Stimulated activated CD4-positive, alpha-beta T cell treated with anti-CD3 and anti-CD28 coated beads, Interleukin-1b, Interleukin-23, amount 100 ng/mL, for 24 hours (primary cell): ENCODE measurements at regions not wholly inside any gene's neighbourhood (a gene's known extent, or its start where the extent isn't known, plus 50 kb on each side); places are given as distances from the start of the nearest gene placed in this dataset.

Source experiments
- DNase-seq, 4 experiments: peaks; one replicate each; pipeline ENCODE4 v3.0.0-alpha.2; 2020; ENCODE audit warnings: low read depth in 4 of 4, low spot score in 1 of 4

- no peak for DNase-seq
Observed at GRCh38 chr2:111219285-111219684, 98.6 kb downstream of the BCL2L11 start.

DNA sequence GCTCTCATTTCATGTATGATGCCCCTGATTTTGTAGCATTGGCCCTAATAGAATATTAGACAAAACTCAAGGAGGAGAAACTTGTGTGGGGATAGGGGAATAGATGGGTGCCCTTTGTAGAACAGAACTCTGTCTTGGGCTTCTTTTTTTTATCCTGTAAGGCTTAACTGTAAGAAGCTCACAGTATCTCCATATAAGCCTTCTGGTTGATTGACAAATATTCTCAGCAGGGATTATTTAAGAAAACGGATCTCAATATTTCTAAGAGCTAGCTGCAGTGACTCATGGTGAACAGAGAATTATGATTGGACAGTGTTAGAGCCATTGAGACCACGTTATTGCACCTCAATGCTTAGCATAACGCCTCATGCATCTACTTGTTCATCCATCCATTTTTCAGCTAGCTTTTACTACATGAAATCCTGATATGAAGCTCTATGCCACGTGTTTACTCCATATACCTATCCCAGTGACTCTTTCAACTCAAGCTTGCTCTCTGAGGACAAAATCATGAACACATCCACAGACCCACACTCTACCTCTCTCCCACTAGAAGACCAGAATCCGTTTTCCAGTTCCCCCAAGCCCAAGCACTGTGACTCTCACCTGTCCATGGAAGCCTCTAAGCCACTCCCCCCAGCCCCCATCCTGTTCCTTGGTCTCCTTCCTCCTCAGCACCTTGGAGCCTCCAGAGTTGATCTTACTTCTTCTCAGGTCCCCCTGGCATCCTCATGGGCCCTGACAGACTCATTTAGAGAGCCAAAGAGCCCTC is 99.2 kb downstream of the BCL2L11 start:
- no peak for DNase-seq

DNA sequence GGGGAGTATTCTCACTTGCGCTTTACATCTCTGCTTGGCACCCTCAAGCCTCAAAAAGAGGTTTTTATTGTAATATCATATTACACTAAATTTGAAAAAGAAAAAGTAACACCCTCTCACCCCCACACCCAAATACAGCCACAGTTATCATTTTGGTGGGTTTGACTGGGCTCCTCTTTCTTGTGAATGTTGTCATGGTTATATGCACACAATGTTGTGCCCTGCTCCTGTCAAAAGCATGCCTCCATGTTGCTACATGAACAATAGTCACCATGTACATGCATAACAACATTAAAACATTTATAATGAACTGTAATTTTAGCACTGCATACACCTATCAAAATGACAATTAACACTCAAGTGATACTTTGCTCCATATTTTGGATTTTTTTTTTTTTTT is 100.2 kb downstream of the BCL2L11 start:
- DNase-seq = no peak

GRCh38 chr2:111221701-111222100 is 101.0 kb downstream of the BCL2L11 start:
- no peak for DNase-seq

- no peak for DNase-seq
Observed at GRCh38 chr2:111222204-111222866, 101.6 kb downstream of the BCL2L11 start.

DNA sequence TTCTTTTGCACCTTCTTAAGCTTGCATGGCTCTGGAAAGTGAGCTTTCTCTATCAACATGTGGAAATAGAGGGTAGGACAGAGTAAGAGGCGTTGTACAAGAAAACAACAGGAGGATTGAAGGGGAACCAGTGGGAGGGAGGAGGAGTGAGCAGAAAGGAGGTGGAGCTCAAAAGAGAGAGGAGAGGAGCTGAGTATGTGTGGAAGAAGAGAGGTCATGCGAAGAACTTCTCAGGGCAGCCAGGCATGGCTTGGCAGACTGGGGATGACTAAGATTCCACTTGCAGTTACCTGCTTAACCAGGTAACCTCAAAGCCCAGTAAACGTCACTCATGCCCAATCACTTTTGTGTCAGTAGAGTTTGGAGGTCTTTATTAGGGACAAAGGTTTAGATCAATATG is 105.1 kb downstream of the BCL2L11 start:
- no peak for DNase-seq

DNA sequence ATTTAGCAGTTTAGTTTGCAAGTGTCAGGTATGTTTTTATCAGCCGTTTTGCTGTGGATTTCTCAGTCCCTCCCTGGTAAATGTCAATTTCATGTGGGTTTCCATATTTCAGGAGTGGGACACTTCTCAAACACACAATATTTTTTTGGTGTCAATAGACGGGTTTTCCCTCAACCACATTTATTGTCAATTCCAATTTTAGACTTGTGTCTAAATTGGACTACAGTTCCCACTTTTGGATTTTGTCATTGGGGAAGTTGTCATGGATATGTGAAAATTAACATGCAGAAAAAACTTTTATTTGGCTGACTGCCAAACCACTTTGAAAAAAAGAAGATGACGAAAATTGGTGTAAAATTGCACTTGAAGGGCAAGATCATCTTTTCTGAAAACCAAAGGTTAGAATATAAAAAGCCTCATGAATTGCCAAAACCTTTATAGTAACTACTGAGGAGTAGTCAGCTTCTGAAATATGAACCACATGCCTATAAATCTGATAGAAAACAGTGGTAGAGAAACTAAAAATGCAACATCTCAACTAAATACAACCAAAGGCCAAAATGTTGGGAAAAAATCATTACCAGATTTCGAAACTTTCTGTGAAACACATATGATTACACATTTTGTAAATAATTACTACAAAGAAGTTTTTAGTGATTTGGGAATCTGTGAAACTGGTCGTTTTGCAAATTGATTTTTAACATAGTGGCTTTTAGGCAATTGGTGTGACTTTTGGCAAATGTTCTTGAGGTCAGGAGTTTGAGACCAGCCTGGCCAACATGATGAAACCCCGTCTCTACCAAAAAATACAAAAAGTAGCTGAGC is 106.4 kb downstream of the BCL2L11 start:
- DNase-seq = no peak

DNA sequence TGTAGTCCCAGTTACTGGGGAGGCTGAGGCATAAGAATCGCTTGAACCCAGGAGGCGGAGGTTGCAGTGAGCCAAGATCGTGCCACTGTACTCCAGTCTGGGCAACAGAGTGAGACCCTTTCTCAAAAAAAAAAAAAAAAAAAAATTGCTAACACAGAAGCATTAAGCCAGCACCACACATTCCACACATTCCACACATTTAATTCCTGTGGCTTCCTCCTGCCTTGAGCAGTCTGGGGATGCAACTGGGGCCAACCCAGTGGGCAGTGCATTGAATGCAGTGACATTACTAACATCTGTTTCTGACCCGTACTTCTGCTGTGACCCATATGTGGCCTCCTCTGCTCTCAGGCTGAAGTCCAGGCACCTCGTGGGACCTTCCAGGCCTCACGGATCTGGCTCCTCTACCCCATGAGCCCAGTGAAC is 107.0 kb downstream of the BCL2L11 start:
- DNase-seq = no peak

- DNase-seq = no peak
Observed at GRCh38 chr2:111231532-111232252, 111.0 kb downstream of the BCL2L11 start.

DNA sequence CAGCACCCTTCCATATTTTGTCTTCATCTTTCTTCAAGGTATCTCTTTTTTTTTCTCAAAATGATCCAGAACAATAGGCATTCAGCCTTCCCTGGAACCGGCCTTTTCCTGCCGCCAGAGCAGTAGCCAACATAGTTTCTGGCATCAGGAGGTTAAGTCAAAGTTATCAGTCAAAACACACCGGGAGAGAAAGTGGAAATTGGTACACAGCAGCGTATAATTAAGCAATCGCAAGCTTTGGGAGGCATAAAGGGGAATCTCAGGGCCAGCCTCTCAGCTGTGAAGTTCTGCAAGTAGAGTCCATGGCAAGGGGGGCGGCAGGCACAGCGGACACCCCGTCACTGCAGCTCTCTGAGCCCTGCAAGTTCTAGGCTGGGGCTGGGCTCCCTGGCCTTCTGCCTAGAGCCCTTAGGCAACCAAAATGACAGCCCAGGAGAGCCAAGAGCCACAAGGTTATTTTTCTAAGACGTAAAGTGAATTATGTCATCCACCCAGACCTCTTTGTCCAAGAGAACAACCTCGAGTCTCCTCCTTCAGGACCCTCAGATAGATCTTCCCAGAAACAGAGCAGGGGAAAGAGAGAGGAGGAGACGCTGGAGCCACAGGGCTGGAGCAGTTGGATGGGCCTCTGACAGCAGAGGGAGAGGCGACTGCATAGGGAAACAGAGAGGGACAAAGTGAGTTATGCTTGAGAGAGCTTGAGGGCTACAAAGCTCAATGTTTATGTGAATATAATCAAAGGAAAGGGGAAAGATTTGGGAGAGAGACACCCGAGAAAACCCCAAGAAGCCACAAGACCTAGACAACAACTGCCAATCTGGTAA is 114.7 kb downstream of the BCL2L11 start:
- DNase-seq = no peak

DNA sequence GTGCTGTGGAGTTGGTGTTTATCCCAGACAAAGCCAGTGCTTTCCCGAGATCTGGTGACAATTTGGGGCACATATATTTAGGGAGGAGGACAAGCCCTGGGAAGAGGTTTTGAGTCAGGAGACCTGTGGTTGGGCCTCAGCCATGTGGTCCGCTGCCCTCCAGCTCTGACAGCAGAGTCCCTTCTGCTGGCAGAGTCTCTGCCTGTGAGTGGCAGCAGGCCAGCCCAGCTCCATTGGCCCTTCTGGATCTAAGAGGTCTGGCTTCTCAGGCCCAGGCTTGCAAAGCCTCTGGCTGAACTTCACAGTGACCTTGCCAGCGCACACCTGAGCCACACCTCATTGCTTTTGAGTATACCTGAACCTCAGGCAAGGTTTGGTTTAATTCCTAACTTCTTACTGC is 115.3 kb downstream of the BCL2L11 start:
- no peak for DNase-seq

GRCh38 chr2:111238296-111238695 is 117.6 kb downstream of the BCL2L11 start:
- DNase-seq = no peak

DNA sequence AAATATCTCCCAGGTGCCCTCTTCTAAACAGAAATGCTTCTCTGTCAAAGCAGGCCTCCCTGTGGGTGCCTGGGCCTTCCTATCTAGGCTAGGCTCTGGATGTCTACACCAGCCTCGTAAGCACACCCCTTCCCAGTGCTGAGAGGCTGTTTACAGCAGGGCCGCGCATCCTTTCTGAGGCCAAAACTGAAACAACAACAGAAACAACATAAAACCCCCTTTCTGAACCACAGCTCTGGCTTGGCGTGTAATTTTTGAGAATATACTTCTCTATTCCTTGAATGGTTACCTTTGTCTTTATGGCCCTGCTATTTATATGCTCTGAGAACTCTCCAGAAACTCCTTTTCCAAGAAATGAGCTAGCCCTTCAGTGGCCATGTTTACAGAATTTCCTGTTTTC is 118.4 kb downstream of the BCL2L11 start:
- no peak for DNase-seq

DNA sequence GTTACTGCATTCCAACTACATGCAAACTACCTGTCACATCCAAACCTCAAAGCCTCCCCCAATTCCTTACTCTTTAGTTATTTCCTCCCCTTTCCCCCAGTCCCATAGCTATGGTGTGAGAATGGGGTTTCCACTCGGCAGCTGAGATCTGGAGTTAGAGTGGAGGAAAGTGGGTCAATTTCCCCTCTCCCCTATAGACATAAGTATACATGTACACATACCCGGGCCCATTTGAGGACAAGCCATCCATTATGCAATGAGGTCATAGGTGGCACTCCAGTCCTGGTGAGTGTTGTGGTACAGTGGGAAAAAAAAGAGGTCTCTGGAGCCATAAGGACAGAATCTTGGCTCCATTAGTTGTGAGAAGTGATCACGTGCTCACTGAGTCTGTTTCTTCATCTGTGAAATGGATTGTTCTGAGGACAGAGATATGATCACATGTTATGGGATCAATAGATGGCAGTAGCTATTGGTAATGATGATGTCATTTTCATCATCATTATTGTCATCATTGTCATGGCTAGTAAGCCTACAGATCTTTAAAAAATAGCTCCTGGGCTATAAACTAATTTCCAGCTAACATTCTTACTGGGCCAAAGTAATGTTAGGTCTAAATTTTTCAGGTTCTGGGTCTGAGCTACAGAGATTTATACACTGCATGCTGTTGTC is 119.0 kb downstream of the BCL2L11 start:
- no peak for DNase-seq

DNA sequence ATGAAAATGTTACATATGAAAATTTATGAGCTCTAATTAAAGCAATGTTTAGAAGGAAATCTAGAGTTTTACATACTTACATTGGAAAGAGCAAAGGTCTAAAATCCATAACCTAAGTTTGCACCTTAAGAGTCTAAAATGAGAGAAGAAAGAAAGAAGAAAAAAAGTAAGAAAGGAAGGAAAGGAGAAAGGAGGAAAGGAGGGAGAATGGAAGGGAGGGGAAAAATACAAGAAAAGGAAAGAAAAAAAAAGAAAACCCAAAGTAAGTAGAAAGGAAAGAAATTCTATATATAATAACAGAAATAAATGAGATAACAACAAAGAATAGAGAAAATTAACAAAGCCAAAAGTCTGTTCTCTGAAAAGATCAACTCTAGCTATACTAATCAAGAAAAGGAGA is 122.6 kb downstream of the BCL2L11 start:
- no peak for DNase-seq

- no peak for DNase-seq
Observed at GRCh38 chr2:111244864-111245263, 124.2 kb downstream of the BCL2L11 start.

DNA sequence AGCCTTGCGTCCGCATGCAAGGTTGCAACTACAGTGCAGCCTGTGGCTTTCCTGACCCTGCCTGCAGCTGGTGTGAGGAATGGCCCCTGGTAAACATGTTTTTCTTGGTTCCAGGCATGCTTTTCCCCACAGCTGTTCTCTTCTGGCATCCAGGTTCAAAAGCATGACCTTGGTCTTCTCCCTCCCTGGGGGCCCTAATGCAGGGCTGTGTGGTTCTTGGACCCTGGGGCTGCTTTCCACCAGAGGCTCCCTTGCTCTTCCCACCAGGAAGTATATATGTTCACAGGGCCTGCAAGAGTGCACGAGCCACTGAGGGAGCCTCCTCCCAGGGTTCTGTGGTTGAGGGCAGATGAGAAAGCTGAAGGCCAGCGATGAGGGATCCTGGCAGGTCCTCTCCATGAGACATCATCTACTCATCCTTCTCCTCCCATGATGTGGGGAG is 125.9 kb downstream of the BCL2L11 start:
- DNase-seq = no peak

DNA sequence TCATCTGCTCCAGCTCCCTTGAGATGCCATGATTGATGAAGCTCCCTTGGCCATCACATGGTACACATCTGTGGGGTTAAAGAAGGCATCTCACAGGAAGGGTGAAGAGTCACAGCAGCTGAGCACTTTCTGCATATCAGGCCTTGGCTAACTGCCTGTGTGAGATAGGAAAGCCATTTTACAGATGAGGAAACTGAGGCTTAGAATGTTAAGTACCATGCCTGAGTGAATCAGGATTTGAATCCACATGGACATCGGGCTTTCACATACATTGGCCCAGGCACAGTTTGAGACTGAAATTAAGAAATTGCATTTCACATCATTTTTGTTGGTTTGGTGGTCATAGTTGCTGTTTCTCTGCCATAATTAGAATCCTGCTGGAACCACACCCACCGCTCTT is 126.8 kb downstream of the BCL2L11 start:
- no peak for DNase-seq

- DNase-seq = no peak
Observed at GRCh38 chr2:111249806-111250205, 129.1 kb downstream of the BCL2L11 start.
